ENCODE measurements at regions not wholly inside any gene's neighbourhood (a gene's known extent, or its start where the extent isn't known, plus 50 kb on each side); places are given as distances from the start of the nearest gene placed in this dataset.

GRCh38 chr4:151983854-151984253 lies 223.0 kb upstream of the GATB start:
- TF ChIP-seq CTCF (IDR thresholded peaks at IDR 0.05) = no peak
- TF ChIP-seq EZH2 (IDR thresholded peaks at IDR 0.05) = no peak
- TF ChIP-seq EZH2phosphoT487 (IDR thresholded peaks at IDR 0.05) = no peak
